Transverse colon (tissue), 4 donors: ENCODE measurements at regions not wholly inside any gene's neighbourhood (a gene's known extent, or its start where the extent isn't known, plus 50 kb on each side); places are given as distances from the start of the nearest gene placed in this dataset.

Experiments used
- EP300 ChIP-seq: sonication (generic); formaldehyde crosslinking; IDR thresholded peaks from one replicate; pipeline ENCODE4 v1.6.1; 2017; ENCODE audit warnings: antibody characterized with exemption, low read depth
- POLR2A ChIP-seq: fragments of 450-650 bp; IDR thresholded peaks from one replicate; pipeline ENCODE4 v1.6.1; 2016; ENCODE audit warnings: antibody characterized with exemption, mild to moderate bottlenecking, moderate library complexity
- POLR2AphosphoS5 ChIP-seq, 3 donors: sonication (generic); formaldehyde crosslinking; IDR thresholded peaks; one replicate each; pipeline ENCODE4 v1.6.1; 2016; ENCODE audit warnings: antibody characterized with exemption in 3 of 3
- TF ChIP-seq, protein P1 (sequence below), 5 experiments: fragments of 200-600 bp in 3 of 5; fragments of 450-650 bp in 2 of 5; sonication (generic) in 3 of 5; IDR thresholded peaks; 1 replicate in 2 of 5; 2 replicates in 3 of 5; pipeline ENCODE4 v1.5.1; 2016 to 2017; ENCODE audit warnings: antibody characterized with exemption in 5 of 5, inconsistent platforms in 3 of 5, mild to moderate bottlenecking in 2 of 5, moderate library complexity in 1 of 5

DNA sequence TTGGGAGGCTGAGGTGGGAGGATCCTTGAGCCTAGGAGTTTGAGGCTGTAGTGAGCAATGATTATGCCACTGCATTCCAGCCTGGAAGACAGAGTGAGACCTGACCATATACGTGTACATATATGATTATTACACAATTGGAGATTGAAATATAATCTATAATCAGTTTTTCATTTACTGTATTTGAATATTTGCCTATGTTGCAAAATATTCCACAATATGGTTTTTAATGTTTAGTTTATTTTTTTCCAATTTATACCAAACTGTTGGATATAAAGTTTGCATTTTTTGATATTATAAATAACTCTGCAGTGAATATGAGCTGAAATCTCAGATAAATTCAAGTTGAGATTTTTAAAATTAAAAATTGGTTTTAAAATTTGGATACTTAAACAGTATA lies 79.6 kb upstream of the SIRPG start:
- TF ChIP-seq, protein P1, sequence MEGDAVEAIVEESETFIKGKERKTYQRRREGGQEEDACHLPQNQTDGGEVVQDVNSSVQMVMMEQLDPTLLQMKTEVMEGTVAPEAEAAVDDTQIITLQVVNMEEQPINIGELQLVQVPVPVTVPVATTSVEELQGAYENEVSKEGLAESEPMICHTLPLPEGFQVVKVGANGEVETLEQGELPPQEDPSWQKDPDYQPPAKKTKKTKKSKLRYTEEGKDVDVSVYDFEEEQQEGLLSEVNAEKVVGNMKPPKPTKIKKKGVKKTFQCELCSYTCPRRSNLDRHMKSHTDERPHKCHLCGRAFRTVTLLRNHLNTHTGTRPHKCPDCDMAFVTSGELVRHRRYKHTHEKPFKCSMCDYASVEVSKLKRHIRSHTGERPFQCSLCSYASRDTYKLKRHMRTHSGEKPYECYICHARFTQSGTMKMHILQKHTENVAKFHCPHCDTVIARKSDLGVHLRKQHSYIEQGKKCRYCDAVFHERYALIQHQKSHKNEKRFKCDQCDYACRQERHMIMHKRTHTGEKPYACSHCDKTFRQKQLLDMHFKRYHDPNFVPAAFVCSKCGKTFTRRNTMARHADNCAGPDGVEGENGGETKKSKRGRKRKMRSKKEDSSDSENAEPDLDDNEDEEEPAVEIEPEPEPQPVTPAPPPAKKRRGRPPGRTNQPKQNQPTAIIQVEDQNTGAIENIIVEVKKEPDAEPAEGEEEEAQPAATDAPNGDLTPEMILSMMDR (IDR thresholded peaks at IDR 0.05), result no peak
- no peak for TF ChIP-seq POLR2AphosphoS5 (IDR thresholded peaks at IDR 0.05)
- no peak for TF ChIP-seq POLR2A
- TF ChIP-seq EP300, result no peak
